GM18507 (cell line): ENCODE measurements at regions not wholly inside any gene's neighbourhood (a gene's known extent, or its start where the extent isn't known, plus 50 kb on each side); places are given as distances from the start of the nearest gene placed in this dataset.
"Not testable (repeated sequence)": the region's sequence is repeated elsewhere in the genome, so short reads cannot be mapped to it uniquely, and the experiment has no call there.

Source experiments
- DNase-seq: peaks from one replicate; pipeline ENCODE4 v3.0.0; 2011; ENCODE audit warnings: low read depth; ENCODE audit not compliant: insufficient read length; ENCODE audit errors: extremely low spot score
- FAIRE-seq: peaks from 2 replicates; lab custom pipeline; 2011; peaks lifted over from hg19 to GRCh38; lab: Jason Lieb, UNC

DNA sequence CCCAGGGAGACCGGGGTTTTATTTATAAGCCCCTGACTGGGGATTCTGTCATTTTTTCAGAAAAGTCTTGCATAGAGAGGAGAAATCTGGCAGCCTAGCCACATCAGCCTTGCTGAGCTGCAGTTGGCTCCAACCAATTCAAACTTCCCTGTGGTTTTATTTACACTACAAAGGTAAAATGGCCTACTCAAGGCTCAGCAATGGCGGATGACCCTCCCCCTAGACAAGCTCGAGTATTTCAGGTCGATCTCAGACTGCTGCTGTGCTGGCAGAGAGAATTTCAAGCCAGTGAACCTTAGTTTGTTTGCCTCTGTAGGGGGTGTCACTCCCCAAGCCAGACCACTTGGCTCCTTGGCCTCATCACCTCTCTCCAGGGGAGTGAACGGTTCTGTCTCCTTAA, 52.9 kb downstream of the CDY2A start:
- DNase-seq, FAIRE-seq: not testable (repeated sequence)

DNA sequence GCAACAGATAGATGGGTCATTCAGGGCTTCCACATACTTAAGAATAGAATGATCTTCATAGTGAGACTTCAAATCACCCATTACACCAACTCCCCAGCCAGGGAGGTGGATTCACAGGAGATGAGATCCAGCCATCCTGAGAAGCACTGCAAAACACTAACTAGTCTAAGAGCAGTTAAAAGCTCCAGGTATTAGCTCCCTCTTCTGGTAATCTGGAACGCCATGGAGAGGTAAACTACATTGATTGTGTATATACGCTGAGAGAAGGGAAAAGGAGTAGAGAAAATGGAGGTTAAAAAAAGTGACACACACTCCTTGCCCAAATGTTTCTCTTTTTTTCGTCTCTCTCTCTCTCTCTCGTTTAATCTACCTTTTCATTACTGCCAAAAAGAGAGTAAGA, 60.3 kb downstream of the CDY2A start:
- FAIRE-seq = not testable (repeated sequence)

DNA sequence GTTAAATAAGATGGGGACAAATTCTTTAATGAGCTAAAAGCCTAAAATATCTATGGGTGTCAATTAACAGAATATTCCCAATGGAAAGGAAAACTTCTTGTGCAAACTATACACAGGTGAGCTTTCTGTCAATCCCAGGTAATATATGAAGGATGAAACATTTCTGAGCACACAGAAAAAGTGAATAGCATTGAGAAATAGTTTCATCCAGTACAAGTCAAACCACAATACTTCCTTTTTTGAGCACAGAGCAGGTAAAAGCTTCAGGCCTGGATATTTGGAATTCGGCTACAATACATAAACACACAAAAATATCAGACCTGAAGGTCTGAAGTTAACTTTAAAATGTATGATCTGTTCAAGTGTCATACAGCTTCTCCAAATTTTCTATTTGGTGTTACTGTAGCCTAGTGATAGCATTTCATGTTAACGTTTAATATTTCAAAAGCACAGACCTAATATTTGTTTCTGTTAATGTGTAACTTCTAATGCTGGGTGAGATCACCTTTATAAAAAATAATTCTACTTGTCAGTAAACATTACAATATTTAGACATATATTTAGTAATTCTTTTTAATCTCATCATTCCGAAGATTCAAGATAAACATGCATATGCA, 60.9 kb downstream of the CDY2A start:
- DNase-seq, FAIRE-seq: not testable (repeated sequence)

More for the DNA sequence above, 60.3 kb downstream of the CDY2A start:
- not testable (repeated sequence) for DNase-seq

DNA sequence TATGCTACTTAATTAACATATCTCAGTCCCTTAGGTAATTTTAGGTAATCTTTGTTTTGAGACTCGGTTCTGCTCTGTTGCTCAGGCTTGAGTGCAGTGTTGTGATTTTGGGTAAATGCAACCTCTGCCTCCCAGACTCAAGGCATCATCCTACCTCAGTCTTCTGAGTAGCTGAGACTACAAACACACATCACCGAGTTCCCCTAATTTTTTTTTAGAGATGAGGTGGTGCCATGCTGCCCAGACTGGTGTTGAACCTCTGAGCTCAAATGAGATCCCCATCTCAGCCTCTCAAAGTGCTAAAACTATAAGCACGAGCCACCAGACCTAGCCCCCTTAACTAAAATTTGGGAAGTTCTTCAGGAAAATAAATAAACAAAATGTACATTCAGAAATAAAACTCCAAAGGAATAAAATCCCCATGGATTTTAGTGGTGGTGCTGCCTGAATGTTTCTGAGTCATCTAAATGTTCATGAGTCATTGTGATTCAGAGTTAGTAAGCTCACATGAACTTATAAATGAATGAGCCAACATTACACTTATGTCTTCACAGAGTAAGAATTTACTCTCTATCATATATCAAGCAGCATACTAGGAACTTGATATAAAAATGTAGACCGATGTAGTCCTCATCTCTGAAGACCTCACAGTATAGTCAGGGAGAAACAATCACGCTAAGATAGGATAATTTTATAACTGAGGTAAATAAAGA, 62.5 kb downstream of the CDY2A start:
- not testable (repeated sequence) for DNase-seq
- peak; percentile 75 for FAIRE-seq

DNA sequence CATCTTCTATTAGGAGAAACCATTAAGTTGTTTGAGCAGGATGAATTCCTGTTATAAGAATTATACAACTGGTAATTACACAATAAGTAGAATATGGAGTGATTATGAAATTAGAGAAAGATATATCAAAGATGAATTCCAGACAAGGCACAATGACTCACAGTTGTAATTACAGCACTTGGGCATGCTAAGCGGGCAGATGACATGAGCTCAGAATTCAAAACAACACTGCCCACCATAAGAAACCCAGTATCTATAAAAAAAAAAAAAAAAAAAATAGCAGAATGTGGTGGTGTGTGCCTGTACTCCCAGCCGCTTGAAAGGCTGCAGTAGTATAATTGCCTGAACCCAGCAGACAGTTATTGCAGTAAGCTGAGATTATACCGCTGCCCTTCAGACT, 67.4 kb downstream of the CDY2A start:
- peak; percentile 74 for FAIRE-seq
- DNase-seq = not testable (repeated sequence)

DNA sequence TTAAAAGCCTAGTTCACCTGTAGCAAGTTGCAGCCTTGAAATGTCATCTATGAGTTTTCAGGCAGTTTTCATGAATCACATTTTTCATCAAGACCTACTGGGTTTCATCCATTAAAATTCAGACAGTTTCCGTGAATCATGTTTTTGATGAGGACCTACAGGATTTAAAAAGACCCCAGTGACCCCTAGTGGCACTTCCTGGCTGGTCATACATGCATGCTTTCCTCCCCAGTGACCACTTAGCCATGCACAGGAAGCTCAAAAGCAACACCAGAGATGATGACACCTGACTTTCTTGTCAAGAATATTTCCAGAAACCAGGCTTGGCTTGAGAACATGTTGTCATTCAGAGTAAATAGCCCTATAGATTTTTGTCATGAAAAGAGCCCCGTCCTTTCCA, 80.1 kb downstream of the CDY2A start:
- DNase-seq = not testable (repeated sequence)

DNA sequence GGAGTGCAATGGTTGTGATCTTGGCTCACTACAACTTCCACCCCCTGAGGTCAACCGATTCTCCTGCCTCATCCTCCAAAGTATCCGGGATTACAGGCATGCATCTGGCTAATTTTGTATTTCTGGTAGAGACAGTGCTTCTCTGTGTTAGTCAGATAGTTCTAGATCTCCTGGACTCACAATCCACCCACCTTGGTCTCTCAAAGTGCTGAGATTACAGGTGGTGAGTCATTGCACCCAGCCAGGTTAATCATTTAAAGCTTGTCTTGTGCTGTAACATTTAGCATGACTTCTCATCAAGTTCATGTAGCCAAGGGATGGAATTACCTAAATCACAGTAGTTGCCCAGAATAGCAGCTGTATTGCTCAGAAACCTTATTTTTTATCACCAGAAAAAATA, 92.8 kb downstream of the CDY2A start:
- FAIRE-seq, DNase-seq: not testable (repeated sequence)

More for the DNA sequence above, 80.1 kb downstream of the CDY2A start:
- peak; percentile 21 for FAIRE-seq

DNA sequence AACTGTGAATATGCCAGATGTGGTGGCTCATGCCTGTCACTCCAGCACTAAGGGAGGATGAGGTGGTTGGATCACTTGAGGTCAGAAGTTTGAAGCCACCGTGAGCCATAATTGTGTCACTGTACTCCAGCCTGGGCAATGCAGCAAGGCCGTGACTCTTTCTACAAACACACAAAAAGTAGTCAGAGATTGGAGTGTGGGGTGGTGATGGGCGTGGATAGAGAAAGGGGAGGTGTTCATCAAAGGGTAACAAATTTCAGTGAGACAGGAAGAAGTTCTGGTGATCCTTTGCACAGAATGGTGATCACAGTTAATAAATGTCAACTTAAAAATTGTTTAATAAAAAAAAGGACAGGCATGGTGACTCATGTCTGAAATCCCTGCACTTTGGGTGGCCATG, 112.1 kb downstream of the CDY2A start:
- DNase-seq, FAIRE-seq: not testable (repeated sequence)

DNA sequence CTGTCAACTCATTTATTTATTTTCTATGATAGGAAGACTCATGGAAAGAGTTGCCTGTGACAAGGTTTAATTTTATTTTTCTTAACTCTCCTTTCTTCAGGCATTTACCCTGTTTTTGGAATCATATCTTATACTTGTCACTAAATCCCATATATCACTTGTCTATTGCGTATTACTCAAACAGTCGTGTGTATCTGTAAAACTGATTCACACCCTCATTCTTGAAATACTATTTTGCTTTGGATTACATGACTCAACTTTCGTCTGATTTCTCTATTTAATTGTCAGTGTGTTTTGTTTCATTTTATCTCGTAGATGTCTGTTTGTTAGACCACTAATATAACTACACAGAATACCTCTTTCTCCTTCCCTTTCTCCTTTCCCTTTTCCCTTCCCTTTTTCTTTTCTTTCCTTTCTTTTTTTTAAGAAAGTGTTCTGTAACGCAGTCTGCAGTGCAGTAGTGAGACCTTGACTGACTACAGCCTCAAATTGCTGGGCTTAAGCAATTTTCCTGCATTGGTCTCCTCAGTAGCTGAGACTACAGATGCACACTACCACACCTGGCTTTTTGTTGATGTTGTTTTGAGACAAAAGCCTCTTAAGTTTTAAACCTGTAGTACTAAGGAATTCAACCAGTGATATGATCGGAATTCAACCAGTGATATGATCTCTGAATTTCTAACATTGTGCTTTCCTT, 113.9 kb downstream of the CDY2A start:
- not testable (repeated sequence) for DNase-seq, FAIRE-seq

DNA sequence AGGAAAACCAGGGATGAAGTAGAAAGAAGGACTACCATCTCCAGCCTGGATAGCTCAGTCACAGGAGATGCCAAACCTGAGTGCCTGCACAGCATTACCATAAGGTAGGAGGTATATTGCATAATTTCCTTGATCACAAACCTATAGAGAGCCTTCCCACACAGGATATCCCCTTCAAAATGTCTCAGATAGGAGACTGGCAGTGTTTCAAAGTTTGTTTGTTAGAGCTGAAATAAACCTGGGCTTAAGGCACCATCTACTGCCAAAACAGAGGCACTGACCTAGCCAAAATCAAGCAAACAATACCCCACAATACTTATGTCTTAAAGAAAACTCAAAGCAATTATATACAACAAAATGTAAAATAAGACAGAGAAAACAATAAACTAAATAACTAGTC, 120.8 kb downstream of the CDY2A start:
- FAIRE-seq = not testable (repeated sequence)

DNA sequence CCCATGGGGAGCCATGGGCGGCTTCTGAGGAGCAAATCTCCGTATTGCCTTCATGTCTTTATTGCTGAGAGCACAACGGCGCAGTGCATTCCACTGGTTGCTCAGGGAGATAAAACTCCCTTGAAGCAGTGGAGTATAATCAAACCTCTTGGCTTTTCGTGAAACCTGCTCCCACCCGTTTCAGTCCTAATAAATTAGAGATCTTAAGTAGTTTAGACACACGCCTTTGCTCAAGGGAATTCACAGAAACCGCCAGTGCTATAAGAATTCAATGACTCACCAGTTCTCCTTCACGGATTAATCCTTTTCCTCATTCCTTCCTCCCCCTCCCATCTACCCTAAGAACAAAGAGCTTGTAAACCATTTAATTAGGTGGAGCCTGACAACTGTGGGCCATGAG, 127.0 kb downstream of the CDY2A start:
- not testable (repeated sequence) for DNase-seq, FAIRE-seq

More for the DNA sequence above, 120.8 kb downstream of the CDY2A start:
- not testable (repeated sequence) for DNase-seq

DNA sequence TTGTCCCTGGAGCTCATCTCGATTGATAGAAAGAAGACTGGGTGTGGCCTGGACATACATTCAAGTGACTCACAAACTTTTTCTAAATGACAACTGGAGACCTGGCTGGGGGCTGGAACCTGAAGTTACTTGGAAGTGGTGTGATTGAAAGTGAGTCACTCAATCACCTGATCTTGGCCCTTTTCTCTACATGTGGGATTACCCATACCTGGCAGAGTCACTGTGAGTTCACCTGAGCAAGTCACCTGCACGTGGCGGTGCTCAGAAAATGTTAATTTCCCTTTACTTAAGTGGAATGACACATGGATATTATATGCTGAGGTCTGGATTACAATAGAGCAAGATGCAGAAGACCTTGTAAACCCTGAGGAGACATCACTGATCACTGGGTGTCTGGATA, 140.2 kb downstream of the CDY2A start:
- not testable (repeated sequence) for FAIRE-seq, DNase-seq

DNA sequence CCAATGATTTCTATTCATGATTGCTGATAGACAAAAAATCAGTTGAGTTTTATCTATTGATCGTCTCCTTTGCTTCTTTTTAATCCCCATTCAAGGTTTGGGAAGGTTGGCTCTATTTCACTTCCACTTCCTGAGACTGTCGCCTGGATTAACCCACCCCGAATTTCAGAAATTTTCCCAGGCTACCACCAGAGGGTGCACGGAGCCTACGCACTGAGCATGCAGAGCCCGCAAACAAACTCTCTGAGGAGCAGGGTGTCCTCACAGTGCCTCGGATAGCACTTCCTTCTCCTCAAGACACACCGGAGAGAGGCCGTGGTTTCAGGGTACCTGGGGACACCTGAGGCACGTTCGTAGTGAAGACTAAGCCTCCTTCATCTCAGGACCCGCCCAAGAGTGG, 150.5 kb downstream of the CDY2A start:
- not testable (repeated sequence) for DNase-seq
- FAIRE-seq = peak; percentile 87

DNA sequence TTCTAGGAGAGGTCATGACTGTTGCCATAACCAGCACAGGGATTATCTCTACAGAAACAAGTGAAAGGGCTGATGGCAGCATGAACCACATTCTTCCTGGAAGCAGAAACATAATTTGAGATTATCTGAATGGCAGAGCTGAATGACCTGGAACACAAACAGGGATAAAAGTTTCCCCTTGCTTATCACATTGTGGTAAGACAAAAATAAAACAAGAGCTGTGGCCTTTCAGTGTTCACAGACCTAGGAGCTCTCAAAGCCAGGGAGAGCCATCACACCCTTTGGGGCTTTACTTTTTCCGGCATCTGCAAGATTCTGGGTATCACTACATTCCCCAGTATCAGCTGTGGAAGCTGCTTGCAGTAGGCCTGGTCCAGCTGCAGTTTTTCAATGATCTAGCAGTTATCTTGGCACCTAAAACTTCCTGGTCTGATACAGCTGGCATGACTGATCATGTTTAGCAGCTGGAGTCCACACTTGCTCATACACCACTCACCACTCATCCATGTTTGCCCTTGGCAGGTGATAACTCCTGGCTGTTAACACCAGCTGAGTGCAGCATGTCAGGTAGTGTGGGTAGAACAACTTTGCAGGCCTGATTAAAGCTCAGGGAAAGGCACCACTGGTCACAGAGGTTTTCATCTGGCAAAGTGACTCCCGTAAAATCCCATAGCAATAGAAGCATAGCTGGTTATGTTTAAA, 163.5 kb downstream of the CDY2A start:
- not testable (repeated sequence) for DNase-seq, FAIRE-seq

DNA sequence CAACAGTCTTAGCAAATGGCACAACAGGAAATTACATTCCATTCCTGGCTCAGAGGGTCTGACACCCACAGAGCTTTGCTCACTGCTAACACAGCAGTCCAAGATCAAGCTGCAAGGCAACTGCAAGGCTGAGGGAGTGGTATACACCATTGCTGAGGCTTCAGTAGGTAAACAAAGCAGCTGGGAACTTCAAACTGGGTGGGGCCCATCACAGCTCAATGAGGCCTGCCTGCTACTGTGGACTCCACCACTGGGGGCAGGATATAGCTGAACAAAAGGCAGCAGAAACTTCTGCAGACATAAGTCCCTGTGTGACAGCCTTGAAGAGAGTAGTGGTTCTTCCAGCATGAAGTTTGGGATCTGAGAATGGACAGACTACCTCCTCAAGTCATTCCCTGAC, 212.0 kb downstream of the CDY2A start:
- not testable (repeated sequence) for FAIRE-seq, DNase-seq

DNA sequence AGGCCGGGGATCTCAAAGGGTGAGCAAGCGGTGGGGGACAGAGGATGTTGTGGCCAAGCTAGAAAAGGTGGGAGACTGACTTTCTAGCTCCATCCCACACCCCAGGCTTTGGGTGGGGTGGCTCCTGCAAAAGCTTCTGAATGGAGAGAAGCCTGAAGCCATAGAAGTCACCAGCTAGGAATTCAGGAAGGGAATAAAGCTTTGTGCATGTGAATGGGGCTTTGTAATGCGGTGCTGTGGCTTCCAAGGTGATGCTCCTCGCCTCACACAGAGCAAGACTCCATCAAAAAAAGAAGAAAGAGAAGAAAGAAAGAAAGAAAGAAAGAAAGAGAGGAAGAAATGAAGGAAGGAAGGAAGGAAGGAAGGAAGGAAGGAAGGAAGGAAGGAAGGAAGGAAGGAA, 237.0 kb downstream of the CDY2A start:
- not testable (repeated sequence) for DNase-seq, FAIRE-seq

DNA sequence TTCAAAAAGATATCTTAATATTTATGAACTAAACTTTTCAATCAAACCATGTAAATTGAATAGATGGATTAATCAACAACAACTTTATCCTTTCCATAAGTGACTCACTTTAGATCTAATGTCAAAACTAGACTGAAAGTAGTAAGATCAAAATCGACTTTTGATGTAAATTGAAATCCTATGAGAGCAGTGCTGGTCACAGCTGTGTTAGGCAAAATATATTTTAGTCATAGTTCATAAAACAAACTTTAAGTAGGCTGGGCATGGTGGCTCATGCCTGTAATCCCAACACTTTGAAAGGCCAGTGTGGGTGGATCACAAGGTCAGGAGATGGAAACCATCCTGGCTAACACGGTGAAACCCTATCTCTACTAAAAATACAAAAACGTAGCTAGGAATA, 245.5 kb downstream of the CDY2A start:
- FAIRE-seq, DNase-seq: not testable (repeated sequence)

DNA sequence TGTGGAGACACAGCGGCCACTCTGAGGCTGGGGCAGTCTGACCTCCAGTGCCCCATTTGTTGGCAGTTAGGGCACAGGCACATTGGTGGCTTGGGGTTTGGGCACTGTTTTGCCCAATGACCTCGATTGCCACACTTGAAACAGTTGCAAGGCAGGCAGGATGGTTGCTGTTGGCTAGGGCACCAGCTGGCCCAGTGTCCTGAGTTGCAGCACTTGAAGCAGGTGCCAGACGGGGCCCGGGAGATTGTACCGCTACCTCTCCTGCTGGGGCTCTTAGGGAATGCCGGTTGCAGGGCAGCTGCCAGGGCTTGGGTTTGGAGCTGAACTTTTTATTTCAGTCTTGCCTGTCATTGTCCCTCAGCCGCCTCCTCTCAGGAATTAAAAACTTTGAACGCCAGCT, 252.2 kb upstream of the HSFY1 start:
- not testable (repeated sequence) for DNase-seq, FAIRE-seq

DNA sequence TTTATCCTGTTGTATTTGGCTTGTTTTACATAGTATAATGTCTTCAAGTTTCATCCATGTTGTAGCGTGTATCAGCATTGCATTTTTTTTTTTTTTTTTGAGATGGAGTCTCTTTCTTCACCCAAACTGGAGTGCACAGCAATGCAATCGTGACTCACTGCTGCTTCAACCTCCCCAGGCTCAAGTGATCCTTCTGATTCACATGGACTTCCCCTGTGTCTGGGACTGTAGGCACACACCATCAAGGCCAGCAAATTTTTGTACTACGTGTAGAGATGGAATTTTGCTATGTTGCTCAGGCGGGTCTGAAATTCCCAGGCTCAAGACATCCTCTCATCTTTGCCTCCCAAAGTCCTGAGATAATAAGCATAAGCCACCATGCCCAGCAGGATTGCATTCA, 248.1 kb upstream of the HSFY1 start:
- FAIRE-seq = not testable (repeated sequence)

More for the DNA sequence above, 248.1 kb upstream of the HSFY1 start:
- not testable (repeated sequence) for DNase-seq
